Mucosa of stomach (tissue), 1 donor: ENCODE measurements at regions not wholly inside any gene's neighbourhood (a gene's known extent, or its start where the extent isn't known, plus 50 kb on each side); places are given as distances from the start of the nearest gene placed in this dataset.

Experiments used
- H3K27me3 ChIP-seq: one replicate; pipeline ENCODE4 v1.7.0; 2013; ENCODE audit warnings: mild to moderate bottlenecking, low read length; ENCODE audit not compliant: control insufficient read depth, insufficient read depth
- H3K36me3 ChIP-seq: one replicate; pipeline ENCODE4 v1.7.0; 2013; ENCODE audit warnings: low read length; ENCODE audit not compliant: control insufficient read depth, insufficient read depth
- H3K4me1 ChIP-seq: one replicate; pipeline ENCODE4 v1.7.0; 2013; ENCODE audit warnings: mild to moderate bottlenecking, low read length; ENCODE audit not compliant: control insufficient read depth, insufficient read depth
- H3K4me3 ChIP-seq: one replicate; pipeline ENCODE4 v1.7.0; 2013; ENCODE audit warnings: low read length
- H3K9ac ChIP-seq: one replicate; pipeline ENCODE4 v1.7.0; 2013; ENCODE audit warnings: mild to moderate bottlenecking, low read length, moderate library complexity
- H3K9me3 ChIP-seq: one replicate; pipeline ENCODE4 v1.7.0; 2013; ENCODE audit warnings: mild to moderate bottlenecking, low read length, moderate library complexity; ENCODE audit not compliant: control insufficient read depth
- donor health status: Pancreatic carcinoma.

- H3K9ac ChIP-seq: no peak overlapping the region
- no peaks in the 10 kb centered on the region for H3K36me3 ChIP-seq
- H3K4me1 ChIP-seq: no peaks in the 10 kb centered on the region
- no peak overlapping the region for H3K4me3 ChIP-seq
- no peaks in the 10 kb centered on the region for H3K27me3 ChIP-seq
- H3K9me3 ChIP-seq: no peaks in the 10 kb centered on the region
Measured at GRCh38 chr5:125538469-125538868, 792.0 kb upstream of the ZNF608 start.

GRCh38 chr5:125541085-125541484, 794.6 kb upstream of the ZNF608 start:
- no peaks in the 10 kb centered on the region for H3K4me1 ChIP-seq
- no peak overlapping the region for H3K9ac ChIP-seq
- H3K27me3 ChIP-seq: no peaks in the 10 kb centered on the region
- no peak overlapping the region for H3K4me3 ChIP-seq
- H3K9me3 ChIP-seq: no peaks in the 10 kb centered on the region
- H3K36me3 ChIP-seq: no peaks in the 10 kb centered on the region

- H3K9ac ChIP-seq: no peak overlapping the region
- H3K4me3 ChIP-seq: no peak overlapping the region
Measured at GRCh38 chr5:125549322-125549911, 803.0 kb upstream of the ZNF608 start.

GRCh38 chr5:125550274-125550673, 803.8 kb upstream of the ZNF608 start:
- no peaks in the 10 kb centered on the region for H3K27me3 ChIP-seq
- H3K9me3 ChIP-seq: no peaks in the 10 kb centered on the region

More at GRCh38 chr5:125549322-125549911, 803.0 kb upstream of the ZNF608 start:
- H3K36me3 ChIP-seq: no peaks in the 10 kb centered on the region
- no peaks in the 10 kb centered on the region for H3K27me3 ChIP-seq
- H3K9me3 ChIP-seq: no peaks in the 10 kb centered on the region
- H3K4me1 ChIP-seq: peaks cover 12% of the 10 kb centered on the region

GRCh38 chr5:125551246-125551645, 804.8 kb upstream of the ZNF608 start:
- Histone ChIP-seq H3K27me3 (no peaks in the 10 kb centered on the region), H3K4me3 (no peak overlapping the region)

More at GRCh38 chr5:125550274-125550673, 803.8 kb upstream of the ZNF608 start:
- Histone ChIP-seq H3K9ac (no peak overlapping the region), H3K36me3 (no peaks in the 10 kb centered on the region), H3K4me1 (peaks cover 12% of the 10 kb centered on the region), H3K4me3 (no peak overlapping the region)

GRCh38 chr5:125551797-125552196, 805.4 kb upstream of the ZNF608 start:
- H3K9me3 ChIP-seq: no peaks in the 10 kb centered on the region
- H3K9ac ChIP-seq: no peak overlapping the region
- H3K4me1 ChIP-seq: peaks cover 12% of the 10 kb centered on the region
- H3K4me3 ChIP-seq: no peak overlapping the region
- H3K27me3 ChIP-seq: no peaks in the 10 kb centered on the region
- no peaks in the 10 kb centered on the region for H3K36me3 ChIP-seq

More at GRCh38 chr5:125551246-125551645, 804.8 kb upstream of the ZNF608 start:
- Histone ChIP-seq H3K36me3 (no peaks in the 10 kb centered on the region), H3K9me3 (no peaks in the 10 kb centered on the region), H3K9ac (no peak overlapping the region), H3K4me1 (peaks cover 12% of the 10 kb centered on the region)

GRCh38 chr5:125552486-125552885, 806.0 kb upstream of the ZNF608 start:
- Histone ChIP-seq H3K4me3 (no peak overlapping the region), H3K36me3 (no peaks in the 10 kb centered on the region), H3K9me3 (no peaks in the 10 kb centered on the region), H3K4me1 (peaks cover 12% of the 10 kb centered on the region), H3K9ac (no peak overlapping the region), H3K27me3 (no peaks in the 10 kb centered on the region)

GRCh38 chr5:125554355-125554754, 807.9 kb upstream of the ZNF608 start:
- Histone ChIP-seq H3K9me3 (no peaks in the 10 kb centered on the region), H3K36me3 (no peaks in the 10 kb centered on the region), H3K4me3 (no peak overlapping the region), H3K27me3 (no peaks in the 10 kb centered on the region), H3K4me1 (peaks cover 18% of the 10 kb centered on the region), H3K9ac (no peak overlapping the region)

- H3K9me3 ChIP-seq: no peaks in the 10 kb centered on the region
- no peak overlapping the region for H3K4me3 ChIP-seq
- no peak overlapping the region for H3K9ac ChIP-seq
- H3K36me3 ChIP-seq: no peaks in the 10 kb centered on the region
- H3K27me3 ChIP-seq: no peaks in the 10 kb centered on the region
- peaks cover 13% of the 10 kb centered on the region for H3K4me1 ChIP-seq
Measured at GRCh38 chr5:125555591-125555990, 809.2 kb upstream of the ZNF608 start.

- H3K27me3 ChIP-seq: no peaks in the 10 kb centered on the region
- H3K9ac ChIP-seq: no peak overlapping the region
- H3K9me3 ChIP-seq: no peaks in the 10 kb centered on the region
- H3K36me3 ChIP-seq: no peaks in the 10 kb centered on the region
- no peak overlapping the region for H3K4me3 ChIP-seq
- H3K4me1 ChIP-seq: peaks cover 15% of the 10 kb centered on the region
Measured at GRCh38 chr5:125558016-125558415, 811.6 kb upstream of the ZNF608 start.

- Histone ChIP-seq H3K9ac (no peak overlapping the region), H3K27me3 (no peaks in the 10 kb centered on the region), H3K9me3 (no peaks in the 10 kb centered on the region), H3K36me3 (no peaks in the 10 kb centered on the region), H3K4me1 (peaks cover 15% of the 10 kb centered on the region), H3K4me3 (no peak overlapping the region)
Measured at GRCh38 chr5:125558466-125558865, 812.0 kb upstream of the ZNF608 start.

GRCh38 chr5:125559296-125559695, 812.9 kb upstream of the ZNF608 start:
- no peaks in the 10 kb centered on the region for H3K27me3 ChIP-seq
- peaks cover 15% of the 10 kb centered on the region for H3K4me1 ChIP-seq
- no peak overlapping the region for H3K9ac ChIP-seq
- no peaks in the 10 kb centered on the region for H3K36me3 ChIP-seq
- H3K4me3 ChIP-seq: no peak overlapping the region
- no peaks in the 10 kb centered on the region for H3K9me3 ChIP-seq
